ENCODE measurements at regions not wholly inside any gene's neighbourhood (a gene's known extent, or its start where the extent isn't known, plus 50 kb on each side); places are given as distances from the start of the nearest gene placed in this dataset.

- H3K27ac ChIP-seq (ENCODE audit: low read length) = no peak overlapping the region
- TF ChIP-seq POLR2AphosphoS5 (IDR thresholded peaks at IDR 0.05) (no peak), EZH2 (IDR thresholded peaks at IDR 0.05; ENCODE audit: borderline replicate concordance, insufficient read depth, low read length, poor library complexity, severe bottlenecking) (no peak), TAF1 (IDR thresholded peaks at IDR 0.05; ENCODE audit: low read depth) (no peak), RAD21 (conservative IDR thresholded peaks at IDR 0.05) (no peak), CTCF (IDR thresholded peaks at IDR 0.05; ENCODE audit: poor library complexity, severe bottlenecking) (no peak), REST (IDR thresholded peaks at IDR 0.05; ENCODE audit: borderline replicate concordance) (no peak), SMC3 (conservative IDR thresholded peaks at IDR 0.05; ENCODE audit: poor library complexity) (no peak), MXI1 (conservative IDR thresholded peaks at IDR 0.05; ENCODE audit: poor library complexity, severe bottlenecking) (no peak), EP300 (conservative IDR thresholded peaks at IDR 0.05; ENCODE audit: poor library complexity, severe bottlenecking) (no peak)
- no peaks in the 10 kb centered on the region for H3K9me2 ChIP-seq (ENCODE audit: insufficient read depth, low read length)
- no peaks in the 10 kb centered on the region for H3K36me3 ChIP-seq (ENCODE audit: insufficient read depth, low read length)
- H3K9me3 ChIP-seq (ENCODE audit: low read length) = no peaks in the 10 kb centered on the region
- H3K4me2 ChIP-seq (ENCODE audit: low read length) = no peak overlapping the region
- H3K4me3 ChIP-seq (ENCODE audit: low read length) = no peak overlapping the region
- H4K20me1 ChIP-seq (ENCODE audit: insufficient read depth) = no peaks in the 10 kb centered on the region
- no peaks in the 10 kb centered on the region for H3F3A ChIP-seq (ENCODE audit: insufficient read depth, low read length, poor library complexity, severe bottlenecking)
- H3K27me3 ChIP-seq (ENCODE audit: insufficient read depth, low read depth, low read length) = no peaks in the 10 kb centered on the region
- H2AFZ ChIP-seq (ENCODE audit: low read depth, low read length) = no peak overlapping the region
- no peaks in the 10 kb centered on the region for H3K79me2 ChIP-seq (replicated peaks; ENCODE audit: insufficient read depth, low read length)
- no peak overlapping the region for H3K9ac ChIP-seq (ENCODE audit: low read length)
These were observed 527.5 kb upstream of the ST8SIA4 start for GRCh38 chr5:101430551-101430950.

GRCh38 chr5:101429241-101429640, 526.2 kb upstream of the ST8SIA4 start:
- TF ChIP-seq CTCF (IDR thresholded peaks at IDR 0.05; ENCODE audit: poor library complexity, severe bottlenecking) = no peak
- TF ChIP-seq SMC3 (conservative IDR thresholded peaks at IDR 0.05; ENCODE audit: poor library complexity) = no peak
- no peak for TF ChIP-seq REST (IDR thresholded peaks at IDR 0.05; ENCODE audit: borderline replicate concordance)
- no peak for TF ChIP-seq EZH2 (IDR thresholded peaks at IDR 0.05; ENCODE audit: borderline replicate concordance, insufficient read depth, low read length, poor library complexity, severe bottlenecking)
- no peak for TF ChIP-seq TAF1 (IDR thresholded peaks at IDR 0.05; ENCODE audit: low read depth)
- no peak for TF ChIP-seq RAD21 (conservative IDR thresholded peaks at IDR 0.05)
- no peak for TF ChIP-seq EP300 (conservative IDR thresholded peaks at IDR 0.05; ENCODE audit: poor library complexity, severe bottlenecking)
- TF ChIP-seq POLR2AphosphoS5 (IDR thresholded peaks at IDR 0.05) = no peak
- no peak for TF ChIP-seq MXI1 (conservative IDR thresholded peaks at IDR 0.05; ENCODE audit: poor library complexity, severe bottlenecking)
- no peak overlapping the region for H3K4me2 ChIP-seq (ENCODE audit: low read length)
- no peaks in the 10 kb centered on the region for H3K27me3 ChIP-seq (ENCODE audit: insufficient read depth, low read depth, low read length)
- H3K36me3 ChIP-seq (ENCODE audit: insufficient read depth, low read length) = no peaks in the 10 kb centered on the region
- no peak overlapping the region for H3K4me3 ChIP-seq (ENCODE audit: low read length)
- no peaks in the 10 kb centered on the region for H3K79me2 ChIP-seq (replicated peaks; ENCODE audit: insufficient read depth, low read length)
- no peaks in the 10 kb centered on the region for H4K20me1 ChIP-seq (ENCODE audit: insufficient read depth)
- no peaks in the 10 kb centered on the region for H3F3A ChIP-seq (ENCODE audit: insufficient read depth, low read length, poor library complexity, severe bottlenecking)
- H3K9ac ChIP-seq (ENCODE audit: low read length) = no peak overlapping the region
- H3K27ac ChIP-seq (ENCODE audit: low read length) = no peak overlapping the region
- H3K9me3 ChIP-seq (ENCODE audit: low read length) = no peaks in the 10 kb centered on the region
- H2AFZ ChIP-seq (ENCODE audit: low read depth, low read length) = no peak overlapping the region
- H3K9me2 ChIP-seq (ENCODE audit: insufficient read depth, low read length) = no peaks in the 10 kb centered on the region
